ENCODE measurements at regions not wholly inside any gene's neighbourhood (a gene's known extent, or its start where the extent isn't known, plus 50 kb on each side); places are given as distances from the start of the nearest gene placed in this dataset.

DNA sequence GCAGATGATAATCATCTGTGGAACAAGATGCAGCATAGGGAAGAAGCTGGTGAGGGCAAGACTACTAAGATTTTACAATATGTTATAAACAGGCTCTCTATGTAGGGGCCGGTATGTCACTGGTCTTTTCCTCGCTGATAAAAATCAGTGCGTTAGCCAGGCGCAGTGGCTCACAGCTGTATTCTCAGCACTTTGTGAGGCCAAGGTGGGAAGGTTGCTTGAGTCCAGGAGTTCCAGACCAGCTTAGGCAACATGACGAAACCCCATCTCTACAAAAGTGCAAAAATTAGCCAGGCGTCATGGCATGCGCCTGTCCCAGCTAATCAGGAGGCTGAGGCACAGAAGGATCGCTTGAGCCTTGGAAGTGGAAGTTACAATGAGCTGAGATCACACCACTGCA lies 135.9 kb downstream of the TUSC1 start:
- no peak overlapping the region for H3K27ac ChIP-seq (ENCODE audit: insufficient read depth, low read length)
- no peak overlapping the region for H2BK15ac ChIP-seq (ENCODE audit: low read depth, low read length)
- dilution Hi-C loops (cut with HindIII; ENCODE audit: low sequenced_read_pairs, unreplicated experiment): no loop called here
- H3K18ac ChIP-seq (ENCODE audit: low read depth, low read length): no peak overlapping the region
- no CpG with 5 or more reads among the region's 8 CpGs for WGBS, 2 experiments (ENCODE audit: extremely low coverage in 2 of 2, insufficient read length in 1 of 2)
- no peaks in the 10 kb centered on the region for H3K36me3 ChIP-seq (ENCODE audit: control insufficient read depth, insufficient read depth, low read length)
- no peaks in the 10 kb centered on the region for H3K79me1 ChIP-seq (ENCODE audit: low read depth in 1 of 2, low read length in 2 of 2)
- H3K9ac ChIP-seq (ENCODE audit: low read depth, low read length): no peak overlapping the region
- no peak overlapping the region for H3K4me2 ChIP-seq (ENCODE audit: low read depth, low read length)
- H3K56ac ChIP-seq (ENCODE audit: extremely low read depth, insufficient read depth, low read length): no peak overlapping the region
- H3K4ac ChIP-seq (ENCODE audit: low read depth, low read length): no peak overlapping the region
- ChIA-PET POLR2A (ENCODE audit: unreplicated experiment) (no interaction called here), CTCF (no interaction called here)
- no peak overlapping the region for H2AK9ac ChIP-seq (replicated peaks; ENCODE audit: low read depth, low read length, poor library complexity)
- TF ChIP-seq MAFK (IDR thresholded peaks at IDR 0.05; ENCODE audit: low read depth, low read length) (no peak), NFE2L2 (IDR thresholded peaks at IDR 0.05; ENCODE audit: low read depth, low read length) (no peak), BHLHE40 (IDR thresholded peaks at IDR 0.05; ENCODE audit: low read depth, low read length) (no peak), FOS (IDR thresholded peaks at IDR 0.05; ENCODE audit: low read depth, low read length) (no peak), POLR2A (IDR thresholded peaks at IDR 0.05; ENCODE audit: low read depth, low read length) (no peak), RFX5 (IDR thresholded peaks at IDR 0.05; ENCODE audit: low read depth, low read length) (no peak), CEBPB (IDR thresholded peaks at IDR 0.05; ENCODE audit: low read depth, low read length) (no peak), RAD21 (IDR thresholded peaks at IDR 0.05; ENCODE audit: low read length) (no peak), RCOR1 (IDR thresholded peaks at IDR 0.05; ENCODE audit: insufficient replicate concordance, low read length) (no peak), MXI1 (IDR thresholded peaks at IDR 0.05; ENCODE audit: borderline replicate concordance, low read depth, low read length) (no peak), SMC3 (IDR thresholded peaks at IDR 0.05; ENCODE audit: low read depth, low read length) (no peak), MAZ (IDR thresholded peaks at IDR 0.05; ENCODE audit: borderline replicate concordance, low read depth, low read length) (no peak), CHD1 (IDR thresholded peaks at IDR 0.05; ENCODE audit: low read depth, low read length) (no peak)
- TF ChIP-seq, protein P1, sequence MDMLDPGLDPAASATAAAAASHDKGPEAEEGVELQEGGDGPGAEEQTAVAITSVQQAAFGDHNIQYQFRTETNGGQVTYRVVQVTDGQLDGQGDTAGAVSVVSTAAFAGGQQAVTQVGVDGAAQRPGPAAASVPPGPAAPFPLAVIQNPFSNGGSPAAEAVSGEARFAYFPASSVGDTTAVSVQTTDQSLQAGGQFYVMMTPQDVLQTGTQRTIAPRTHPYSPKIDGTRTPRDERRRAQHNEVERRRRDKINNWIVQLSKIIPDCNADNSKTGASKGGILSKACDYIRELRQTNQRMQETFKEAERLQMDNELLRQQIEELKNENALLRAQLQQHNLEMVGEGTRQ (IDR thresholded peaks at IDR 0.05; ENCODE audit: low read depth, low read length): no peak
- TF ChIP-seq, protein P2, sequence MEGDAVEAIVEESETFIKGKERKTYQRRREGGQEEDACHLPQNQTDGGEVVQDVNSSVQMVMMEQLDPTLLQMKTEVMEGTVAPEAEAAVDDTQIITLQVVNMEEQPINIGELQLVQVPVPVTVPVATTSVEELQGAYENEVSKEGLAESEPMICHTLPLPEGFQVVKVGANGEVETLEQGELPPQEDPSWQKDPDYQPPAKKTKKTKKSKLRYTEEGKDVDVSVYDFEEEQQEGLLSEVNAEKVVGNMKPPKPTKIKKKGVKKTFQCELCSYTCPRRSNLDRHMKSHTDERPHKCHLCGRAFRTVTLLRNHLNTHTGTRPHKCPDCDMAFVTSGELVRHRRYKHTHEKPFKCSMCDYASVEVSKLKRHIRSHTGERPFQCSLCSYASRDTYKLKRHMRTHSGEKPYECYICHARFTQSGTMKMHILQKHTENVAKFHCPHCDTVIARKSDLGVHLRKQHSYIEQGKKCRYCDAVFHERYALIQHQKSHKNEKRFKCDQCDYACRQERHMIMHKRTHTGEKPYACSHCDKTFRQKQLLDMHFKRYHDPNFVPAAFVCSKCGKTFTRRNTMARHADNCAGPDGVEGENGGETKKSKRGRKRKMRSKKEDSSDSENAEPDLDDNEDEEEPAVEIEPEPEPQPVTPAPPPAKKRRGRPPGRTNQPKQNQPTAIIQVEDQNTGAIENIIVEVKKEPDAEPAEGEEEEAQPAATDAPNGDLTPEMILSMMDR (conservative IDR thresholded peaks at IDR 0.05; ENCODE audit: low read depth, low read length): no peak
- TF ChIP-seq, protein P3, sequence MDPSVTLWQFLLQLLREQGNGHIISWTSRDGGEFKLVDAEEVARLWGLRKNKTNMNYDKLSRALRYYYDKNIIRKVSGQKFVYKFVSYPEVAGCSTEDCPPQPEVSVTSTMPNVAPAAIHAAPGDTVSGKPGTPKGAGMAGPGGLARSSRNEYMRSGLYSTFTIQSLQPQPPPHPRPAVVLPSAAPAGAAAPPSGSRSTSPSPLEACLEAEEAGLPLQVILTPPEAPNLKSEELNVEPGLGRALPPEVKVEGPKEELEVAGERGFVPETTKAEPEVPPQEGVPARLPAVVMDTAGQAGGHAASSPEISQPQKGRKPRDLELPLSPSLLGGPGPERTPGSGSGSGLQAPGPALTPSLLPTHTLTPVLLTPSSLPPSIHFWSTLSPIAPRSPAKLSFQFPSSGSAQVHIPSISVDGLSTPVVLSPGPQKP (IDR thresholded peaks at IDR 0.05; ENCODE audit: borderline replicate concordance, low read depth, low read length): no peak
- no peak overlapping the region for H2AFZ ChIP-seq (replicated peaks; ENCODE audit: low read length, poor library complexity)
- no peak overlapping the region for H2AK5ac ChIP-seq (ENCODE audit: low read depth, low read length)
- no peaks in the 10 kb centered on the region for H3K4me1 ChIP-seq (ENCODE audit: control insufficient read depth, insufficient read depth, low read length)
- no peak overlapping the region for H3K4me3 ChIP-seq (ENCODE audit: insufficient read depth, low read depth, low read length)
- H3K27me3 ChIP-seq (ENCODE audit: control insufficient read depth, insufficient read depth, low read length): no peaks in the 10 kb centered on the region
- H4K20me1 ChIP-seq (ENCODE audit: insufficient read depth, low read length): no peaks in the 10 kb centered on the region
- no peak overlapping the region for H2BK20ac ChIP-seq (ENCODE audit: low read depth, low read length)
- H4K8ac ChIP-seq (ENCODE audit: low read depth in 2 of 2, low read length in 2 of 2): no peak overlapping the region
- DNase-seq (no peak), ATAC-seq (ENCODE audit: low read depth) (no peak)
- no peak overlapping the region for H2BK5ac ChIP-seq (ENCODE audit: low read depth, low read length, poor library complexity, severe bottlenecking)
- intact Hi-C loops (cut with micrococcal nuclease): no loop called here
- in situ Hi-C loops (cut with MboI; ENCODE audit: low sequenced_read_pairs): no loop called here
- H2BK120ac ChIP-seq (ENCODE audit: low read depth, low read length): no peak overlapping the region
- H4K91ac ChIP-seq (ENCODE audit: insufficient read depth, low read depth, low read length): no peak overlapping the region
- no TSS peak for BruUV-seq (replicated peaks)
- no peak overlapping the region for H4K5ac ChIP-seq (ENCODE audit: low read depth, low read length)
- H3K14ac ChIP-seq (replicated peaks; ENCODE audit: low read depth, low read length): no peak overlapping the region
- H3K9me3 ChIP-seq (ENCODE audit: control insufficient read depth, insufficient read depth, low read length): peaks cover 2% of the 10 kb centered on the region; the same call in 1 of the 2 replicates
- no peak overlapping the region for H3K23ac ChIP-seq (ENCODE audit: low read depth, low read length)
- H3K9me1 ChIP-seq (ENCODE audit: insufficient read depth, low read length): no peaks in the 10 kb centered on the region

Measured in IMR-90 (cell line).